A549 (cell line): ENCODE measurements at regions not wholly inside any gene's neighbourhood (a gene's known extent, or its start where the extent isn't known, plus 50 kb on each side); places are given as distances from the start of the nearest gene placed in this dataset.

Experiments used
- ATAC-seq, 2 experiments: fragments of 200-7000 bp in 1 of 2; fragments of >200 bp in 1 of 2; cut with Nextera tagmentation in 1 of 2; cut with Tn5 transposase in 1 of 2; 3 replicates each; pipeline versions ENCODE4 v1.8.0 to v1.9.1; 2018 to 2020; ENCODE audit warnings: mild to moderate bottlenecking in 1 of 2, moderate library complexity in 1 of 2
- CTCF ChIA-PET: fragments of 300-600 bp; sonication (Branson Sonifier 250); formaldehyde crosslinking; extraction: SDS; loops from one replicate; lab custom pipeline; 2021; ENCODE audit warnings: antibody characterized with exemption, inconsistent platforms; lab: Yijun Ruan, JAX
- POLR2A ChIA-PET: fragments of 350-600 bp; formaldehyde crosslinking; extraction: SDS; loops from one replicate; lab custom pipeline; 2021; ENCODE audit warnings: antibody characterized with exemption, inconsistent platforms; lab: Yijun Ruan, JAX
- DNase-seq, 2 experiments: peaks; one replicate each; pipeline versions ENCODE4 v3.0.0 to v3.0.0-alpha.2; 2011 to 2016; ENCODE audit warnings: low read depth in 1 of 2, low spot score in 1 of 2
- FAIRE-seq: peaks from 2 replicates; lab custom pipeline; 2011; peaks lifted over from hg19 to GRCh38; lab: Jason Lieb, UNC
- H3K27ac ChIP-seq, 2 experiments: fragments of >200 bp; sonication (Bioruptor Twin); formaldehyde crosslinking; 3 replicates each; pipeline ENCODE4 v1.5.1; 2016 to 2017
- H3K4me1 ChIP-seq: fragments of >200 bp; sonication (Bioruptor Twin); formaldehyde crosslinking; 3 replicates; pipeline ENCODE4 v1.6.1; 2016
- H3K4me2 ChIP-seq: fragments of >200 bp; sonication (Bioruptor Twin); formaldehyde crosslinking; 3 replicates; pipeline ENCODE4 v1.6.1; 2016
- H3K4me3 ChIP-seq: fragments of >200 bp; sonication (Bioruptor Twin); formaldehyde crosslinking; 3 replicates; pipeline ENCODE4 v1.5.1; 2016
- H3K9me3 ChIP-seq: fragments of >200 bp; sonication (Bioruptor Twin); formaldehyde crosslinking; 3 replicates; pipeline ENCODE4 v1.6.1; 2016
- CEBPB ChIP-seq, 2 experiments: fragments of >200 bp in 1 of 2; sonication (Bioruptor Twin) in 1 of 2; formaldehyde crosslinking in 1 of 2; IDR thresholded peaks; 2 replicates each; pipeline ENCODE4 v1.6.1; 2012 to 2016
- ESRRA ChIP-seq: fragments of 150-350 bp; IDR thresholded peaks from 2 replicates; pipeline ENCODE4 v1.6.1; 2014; ENCODE audit warnings: mild to moderate bottlenecking, low read length, borderline replicate concordance
- FOSB ChIP-seq: fragments of 250-450 bp; sonication (Bioruptor Pico); IDR thresholded peaks from 2 replicates; pipeline ENCODE4 v1.5.0; 2020; ENCODE audit warnings: mild to moderate bottlenecking, moderate library complexity
- FOSL2 ChIP-seq, 2 experiments: fragments of 450-650 bp in 1 of 2; fragments of >200 bp in 1 of 2; sonication (Bioruptor Twin) in 1 of 2; formaldehyde crosslinking; IDR thresholded peaks; 2 replicates each; pipeline versions ENCODE4 v1.5.0 to v1.6.1; 2016 to 2020; ENCODE audit warnings: mild to moderate bottlenecking in 1 of 2, moderate library complexity in 1 of 2
- GATA3 ChIP-seq: IDR thresholded peaks from 2 replicates; pipeline ENCODE4 v1.6.1; 2012; ENCODE audit warnings: borderline replicate concordance
- HDAC2 ChIP-seq: fragments of 200-600 bp; sonication (generic); IDR thresholded peaks from 2 replicates; pipeline ENCODE4 v1.6.1; 2016
- HOXB5 ChIP-seq: fragments of 250-450 bp; sonication (Bioruptor Pico); IDR thresholded peaks from 2 replicates; pipeline ENCODE4 v1.5.0; 2020; ENCODE audit warnings: mild to moderate bottlenecking, moderate library complexity
- JUN ChIP-seq, 2 experiments: fragments of >200 bp; sonication (Bioruptor Twin); formaldehyde crosslinking; IDR thresholded peaks; 2 replicates in 1 of 2; 3 replicates in 1 of 2; pipeline ENCODE4 v1.6.1; 2016 to 2017
- KDM5A ChIP-seq: fragments of 200-600 bp; sonication (generic); IDR thresholded peaks from 2 replicates; pipeline ENCODE4 v1.6.1; 2016; ENCODE audit warnings: antibody characterized with exemption, mild to moderate bottlenecking
- MYC ChIP-seq: IDR thresholded peaks from 2 replicates; pipeline ENCODE4 v1.6.1; 2012; ENCODE audit warnings: mild to moderate bottlenecking, inconsistent platforms, low read length, improper control_type of control experiment, borderline replicate concordance
- SMC3 ChIP-seq: fragments of >200 bp; sonication (Bioruptor Twin); formaldehyde crosslinking; IDR thresholded peaks from 3 replicates; pipeline ENCODE4 v1.6.1; 2018; ENCODE audit warnings: inconsistent platforms
- WGBS: methylation state at CpG from one replicate; pipeline ENCODE4 v1.1.6; 2017; ENCODE audit errors: missing lambda C conversion rate; 5-methylcytosine and 5-hydroxymethylcytosine counted together
- TF ChIP-seq, protein P1 (sequence below): fragments of 200-600 bp; sonication (generic); IDR thresholded peaks from 2 replicates; pipeline ENCODE4 v1.6.1; 2016; ENCODE audit warnings: antibody characterized with exemption, mild to moderate bottlenecking, moderate library complexity
- TF ChIP-seq, protein P2 (sequence below): fragments of 450-650 bp; IDR thresholded peaks from 2 replicates; pipeline ENCODE4 v1.6.1; 2014; ENCODE audit warnings: antibody characterized with exemption
- TF ChIP-seq, protein P3 (sequence below): fragments of >200 bp; sonication (Bioruptor Twin); formaldehyde crosslinking; IDR thresholded peaks from 3 replicates; pipeline ENCODE4 v1.5.1; 2016

DNA sequence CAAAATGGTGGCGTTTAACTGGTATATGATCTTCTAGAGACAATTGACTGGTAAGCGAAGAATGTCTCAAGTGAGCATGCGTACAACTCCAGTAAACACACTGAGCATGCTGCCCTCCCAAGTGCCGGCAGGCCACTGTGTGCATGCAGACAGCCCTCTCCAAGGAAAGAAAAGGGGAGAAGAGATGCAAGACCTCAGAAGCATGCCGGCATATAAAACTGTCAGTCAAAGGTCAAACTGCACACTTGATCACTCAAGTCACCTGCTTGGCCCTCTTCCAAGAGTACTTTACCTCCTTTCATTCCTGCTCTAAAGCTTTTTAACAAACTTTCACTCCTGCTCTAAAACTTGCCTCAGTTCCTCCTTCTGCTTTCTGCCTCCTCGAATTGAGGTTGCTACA is 910.2 kb downstream of the TAF11L14 start:
- POLR2A ChIA-PET: no interaction called here
- Histone ChIP-seq H3K4me1 (no peaks in the 10 kb centered on the region), H3K4me2 (no peak overlapping the region), H3K9me3 (no peaks in the 10 kb centered on the region), H3K4me3 (no peak overlapping the region), H3K27ac (no peak overlapping the region)
- ATAC-seq: no peak
- TF ChIP-seq, protein P1, sequence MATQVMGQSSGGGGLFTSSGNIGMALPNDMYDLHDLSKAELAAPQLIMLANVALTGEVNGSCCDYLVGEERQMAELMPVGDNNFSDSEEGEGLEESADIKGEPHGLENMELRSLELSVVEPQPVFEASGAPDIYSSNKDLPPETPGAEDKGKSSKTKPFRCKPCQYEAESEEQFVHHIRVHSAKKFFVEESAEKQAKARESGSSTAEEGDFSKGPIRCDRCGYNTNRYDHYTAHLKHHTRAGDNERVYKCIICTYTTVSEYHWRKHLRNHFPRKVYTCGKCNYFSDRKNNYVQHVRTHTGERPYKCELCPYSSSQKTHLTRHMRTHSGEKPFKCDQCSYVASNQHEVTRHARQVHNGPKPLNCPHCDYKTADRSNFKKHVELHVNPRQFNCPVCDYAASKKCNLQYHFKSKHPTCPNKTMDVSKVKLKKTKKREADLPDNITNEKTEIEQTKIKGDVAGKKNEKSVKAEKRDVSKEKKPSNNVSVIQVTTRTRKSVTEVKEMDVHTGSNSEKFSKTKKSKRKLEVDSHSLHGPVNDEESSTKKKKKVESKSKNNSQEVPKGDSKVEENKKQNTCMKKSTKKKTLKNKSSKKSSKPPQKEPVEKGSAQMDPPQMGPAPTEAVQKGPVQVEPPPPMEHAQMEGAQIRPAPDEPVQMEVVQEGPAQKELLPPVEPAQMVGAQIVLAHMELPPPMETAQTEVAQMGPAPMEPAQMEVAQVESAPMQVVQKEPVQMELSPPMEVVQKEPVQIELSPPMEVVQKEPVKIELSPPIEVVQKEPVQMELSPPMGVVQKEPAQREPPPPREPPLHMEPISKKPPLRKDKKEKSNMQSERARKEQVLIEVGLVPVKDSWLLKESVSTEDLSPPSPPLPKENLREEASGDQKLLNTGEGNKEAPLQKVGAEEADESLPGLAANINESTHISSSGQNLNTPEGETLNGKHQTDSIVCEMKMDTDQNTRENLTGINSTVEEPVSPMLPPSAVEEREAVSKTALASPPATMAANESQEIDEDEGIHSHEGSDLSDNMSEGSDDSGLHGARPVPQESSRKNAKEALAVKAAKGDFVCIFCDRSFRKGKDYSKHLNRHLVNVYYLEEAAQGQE: no peak
- TF ChIP-seq KDM5A: no peak
- 40% methylated on average over 6 of the region's 6 CpGs for WGBS
- CTCF ChIA-PET: no interaction called here
- no peak for FAIRE-seq
- DNase-seq: no peak

DNA sequence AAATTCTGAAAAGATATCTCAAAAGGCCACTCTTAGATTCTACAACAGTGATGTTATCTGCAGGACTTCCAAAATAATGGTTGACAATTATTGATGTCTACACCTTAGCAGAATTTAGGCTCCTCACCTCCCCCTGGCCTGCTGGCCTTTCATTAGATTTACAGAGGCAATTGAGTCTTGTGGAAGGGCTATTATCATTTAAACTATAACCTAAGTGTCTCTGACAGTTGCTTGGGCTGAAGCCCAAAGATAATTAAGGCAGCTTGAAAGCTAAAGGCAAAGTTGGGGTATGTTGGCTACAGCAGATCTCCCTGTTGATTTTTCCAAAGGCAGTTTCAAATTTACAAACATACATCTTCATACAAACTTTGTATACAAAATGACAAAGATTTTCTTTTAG is 912.3 kb downstream of the TAF11L14 start:
- ChIA-PET CTCF (no interaction called here), POLR2A (no interaction called here)
- Histone ChIP-seq H3K9me3 (no peaks in the 10 kb centered on the region), H3K27ac (no peak overlapping the region), H3K4me1 (no peaks in the 10 kb centered on the region), H3K4me3 (no peak overlapping the region), H3K4me2 (no peak overlapping the region)
- no peak for DNase-seq
- FAIRE-seq: no peak
- no peak for ATAC-seq
- TF ChIP-seq, protein P2, sequence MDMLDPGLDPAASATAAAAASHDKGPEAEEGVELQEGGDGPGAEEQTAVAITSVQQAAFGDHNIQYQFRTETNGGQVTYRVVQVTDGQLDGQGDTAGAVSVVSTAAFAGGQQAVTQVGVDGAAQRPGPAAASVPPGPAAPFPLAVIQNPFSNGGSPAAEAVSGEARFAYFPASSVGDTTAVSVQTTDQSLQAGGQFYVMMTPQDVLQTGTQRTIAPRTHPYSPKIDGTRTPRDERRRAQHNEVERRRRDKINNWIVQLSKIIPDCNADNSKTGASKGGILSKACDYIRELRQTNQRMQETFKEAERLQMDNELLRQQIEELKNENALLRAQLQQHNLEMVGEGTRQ: no peak
- TF ChIP-seq GATA3 (no peak), FOSB (CRISPR knock-in tag) (no peak), MYC (no peak), JUN (IDR thresholded peaks at IDR 0.05) (no peak), CEBPB (IDR thresholded peaks at IDR 0.05) (no peak), ESRRA (no peak)

DNA sequence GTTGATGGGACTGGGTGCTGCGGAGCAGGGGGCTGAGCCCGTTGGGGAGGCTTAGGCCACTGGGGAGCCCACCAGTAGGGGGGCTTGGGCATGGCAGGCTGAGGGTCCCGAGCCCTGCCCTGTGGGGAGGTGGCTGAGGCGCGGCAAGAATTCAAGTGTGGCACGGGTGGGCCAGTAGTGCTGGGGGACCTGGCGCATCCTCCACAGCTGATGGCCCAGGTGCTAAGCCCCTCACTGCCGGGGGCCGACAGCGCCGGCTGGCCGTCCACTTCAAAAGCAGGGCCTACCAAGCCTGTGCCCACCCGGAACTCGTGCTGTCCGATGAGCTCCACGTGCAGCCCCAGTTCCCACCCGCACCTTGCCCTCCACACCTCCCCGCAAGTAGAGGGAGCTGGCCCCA is 917.5 kb downstream of the TAF11L14 start:
- FAIRE-seq: no peak

DNA sequence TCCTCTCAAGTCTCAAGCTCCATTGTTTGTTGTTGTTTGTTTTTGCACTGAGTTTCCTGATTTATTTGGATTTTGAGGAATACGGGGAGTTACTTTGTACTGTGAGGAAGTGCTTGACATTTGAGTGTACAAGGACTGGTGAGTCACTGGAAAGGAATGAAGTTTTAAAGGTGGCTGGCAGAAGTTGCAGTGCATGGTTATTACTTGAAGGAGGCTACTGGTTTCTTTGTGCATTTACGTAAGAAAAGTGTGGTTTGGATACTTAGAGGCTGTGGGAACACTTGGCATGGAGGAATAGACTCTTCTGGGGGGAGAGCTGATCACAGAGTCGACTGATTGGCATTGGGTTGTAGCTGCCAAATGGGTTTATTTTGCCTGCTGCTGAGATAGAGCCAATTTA is 919.0 kb downstream of the TAF11L14 start:
- DNase-seq: peak; percentile 6 to 54
- ATAC-seq: peak; percentile 56 to 83; a peak in 4 of 6 replicates
- ChIA-PET CTCF (no interaction called here), POLR2A (no interaction called here)
- TF ChIP-seq FOSL2 (IDR thresholded peaks at IDR 0.05): no peak
- TF ChIP-seq FOSL2 (CRISPR knock-in tag; IDR thresholded peaks at IDR 0.05): peak; percentile 55; the same call in 1 of the 2 replicates
- TF ChIP-seq HDAC2: no peak
- WGBS: 2% methylated on average over 3 of the region's 3 CpGs
- Histone ChIP-seq H3K27ac (no peak overlapping the region), H3K4me2 (peak overlapping the region; percentile 57), H3K9me3 (no peaks in the 10 kb centered on the region), H3K4me3 (no peak overlapping the region), H3K4me1 (peaks cover 12% of the 10 kb centered on the region; the same call in 2 of the 3 replicates)
- no peak for FAIRE-seq

More for the DNA sequence above, 917.5 kb downstream of the TAF11L14 start:
- no peak for DNase-seq
- Histone ChIP-seq H3K4me2 (no peak overlapping the region), H3K4me1 (peaks cover 12% of the 10 kb centered on the region; the same call in 2 of the 3 replicates), H3K27ac (no peak overlapping the region), H3K9me3 (no peaks in the 10 kb centered on the region), H3K4me3 (no peak overlapping the region)
- ATAC-seq: no peak
- TF ChIP-seq SMC3 (no peak), FOSB (CRISPR knock-in tag) (no peak), HOXB5 (CRISPR knock-in tag) (no peak), MYC (no peak)
- TF ChIP-seq, protein P3, sequence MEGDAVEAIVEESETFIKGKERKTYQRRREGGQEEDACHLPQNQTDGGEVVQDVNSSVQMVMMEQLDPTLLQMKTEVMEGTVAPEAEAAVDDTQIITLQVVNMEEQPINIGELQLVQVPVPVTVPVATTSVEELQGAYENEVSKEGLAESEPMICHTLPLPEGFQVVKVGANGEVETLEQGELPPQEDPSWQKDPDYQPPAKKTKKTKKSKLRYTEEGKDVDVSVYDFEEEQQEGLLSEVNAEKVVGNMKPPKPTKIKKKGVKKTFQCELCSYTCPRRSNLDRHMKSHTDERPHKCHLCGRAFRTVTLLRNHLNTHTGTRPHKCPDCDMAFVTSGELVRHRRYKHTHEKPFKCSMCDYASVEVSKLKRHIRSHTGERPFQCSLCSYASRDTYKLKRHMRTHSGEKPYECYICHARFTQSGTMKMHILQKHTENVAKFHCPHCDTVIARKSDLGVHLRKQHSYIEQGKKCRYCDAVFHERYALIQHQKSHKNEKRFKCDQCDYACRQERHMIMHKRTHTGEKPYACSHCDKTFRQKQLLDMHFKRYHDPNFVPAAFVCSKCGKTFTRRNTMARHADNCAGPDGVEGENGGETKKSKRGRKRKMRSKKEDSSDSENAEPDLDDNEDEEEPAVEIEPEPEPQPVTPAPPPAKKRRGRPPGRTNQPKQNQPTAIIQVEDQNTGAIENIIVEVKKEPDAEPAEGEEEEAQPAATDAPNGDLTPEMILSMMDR: no peak
- no CpG with 5 or more reads among the region's 18 CpGs for WGBS
- POLR2A ChIA-PET: no interaction called here
- CTCF ChIA-PET: no interaction called here
